Inflammatory macrophage (primary cell): ENCODE measurements at regions not wholly inside any gene's neighbourhood (a gene's known extent, or its start where the extent isn't known, plus 50 kb on each side); places are given as distances from the start of the nearest gene placed in this dataset.

Experiments used
- DNase-seq, 2 donors: peaks; one replicate each; pipeline ENCODE4 v3.0.0-alpha.2; 2020 to 2022

GRCh38 chr13:88908961-88909441 lies 1237.8 kb downstream of the SLITRK5 start:
- DNase-seq: no peak

- DNase-seq: peak; percentile 34 to 61
Measured at GRCh38 chr13:88919970-88920628, 1248.9 kb downstream of the SLITRK5 start.

GRCh38 chr13:88925954-88926353 lies 1254.8 kb downstream of the SLITRK5 start:
- DNase-seq: no peak

- DNase-seq: no peak
Measured at GRCh38 chr13:88926890-88927502, 1255.8 kb downstream of the SLITRK5 start.

- DNase-seq: no peak
Measured at GRCh38 chr13:88932950-88933349, 1261.8 kb downstream of the SLITRK5 start.

- DNase-seq: no peak
Measured at GRCh38 chr13:88937384-88937783, 1266.2 kb downstream of the SLITRK5 start.

GRCh38 chr13:88945793-88946192 lies 1274.6 kb downstream of the SLITRK5 start:
- no peak for DNase-seq

- no peak for DNase-seq
Measured at GRCh38 chr13:88948501-88948900, 1277.3 kb downstream of the SLITRK5 start.

- no peak for DNase-seq
Measured at GRCh38 chr13:88958821-88959220, 1287.7 kb downstream of the SLITRK5 start.

GRCh38 chr13:88976466-88976865 lies 1305.3 kb downstream of the SLITRK5 start:
- no peak for DNase-seq

- no peak for DNase-seq
Measured at GRCh38 chr13:88978607-88979006, 1307.4 kb downstream of the SLITRK5 start.

- peak in 1 of 2 donors; percentile 39 for DNase-seq
Measured at GRCh38 chr13:88979465-88980175, 1308.4 kb downstream of the SLITRK5 start.

GRCh38 chr13:89003656-89004055 lies 1332.5 kb downstream of the SLITRK5 start:
- no peak for DNase-seq

- no peak for DNase-seq
Measured at GRCh38 chr13:89011615-89012014, 1340.4 kb downstream of the SLITRK5 start.

- DNase-seq: no peak
Measured at GRCh38 chr13:89027694-89028306, 1356.6 kb downstream of the SLITRK5 start.

- DNase-seq: peak; percentile 16 to 53
Measured at GRCh38 chr13:89029062-89029461, 1357.9 kb downstream of the SLITRK5 start.

GRCh38 chr13:89034015-89034414 lies 1362.8 kb downstream of the SLITRK5 start:
- no peak for DNase-seq

GRCh38 chr13:89052699-89053098 lies 1381.5 kb downstream of the SLITRK5 start:
- DNase-seq: no peak

GRCh38 chr13:89053418-89053817 lies 1382.2 kb downstream of the SLITRK5 start:
- DNase-seq: no peak

- DNase-seq: no peak
Measured at GRCh38 chr13:89057274-89057673, 1386.1 kb downstream of the SLITRK5 start.

- DNase-seq: no peak
Measured at GRCh38 chr13:89057862-89058261, 1386.7 kb downstream of the SLITRK5 start.

GRCh38 chr13:89061821-89062220 lies 1390.7 kb downstream of the SLITRK5 start:
- DNase-seq: no peak

- DNase-seq: peak; percentile 64 to 66
Measured at GRCh38 chr13:89066868-89067466, 1395.8 kb downstream of the SLITRK5 start.
